Muscle layer of duodenum (tissue), 2 donors: ENCODE measurements at regions not wholly inside any gene's neighbourhood (a gene's known extent, or its start where the extent isn't known, plus 50 kb on each side); places are given as distances from the start of the nearest gene placed in this dataset.

Experiments
- H3K27ac ChIP-seq: one replicate; pipeline ENCODE4 v1.7.0; 2013; ENCODE audit warnings: mild to moderate bottlenecking, low read length
- H3K27me3 ChIP-seq: one replicate; pipeline ENCODE4 v1.7.0; 2013; ENCODE audit warnings: low read depth, mild to moderate bottlenecking, control low read depth, low read length
- H3K36me3 ChIP-seq, 2 donors: one replicate each; pipeline ENCODE4 v1.7.0; 2013; ENCODE audit warnings: low read length in 2 of 2, control low read depth in 1 of 2, mild to moderate bottlenecking in 1 of 2; ENCODE audit not compliant: insufficient read depth in 2 of 2, control insufficient read depth in 1 of 2
- H3K4me1 ChIP-seq, 2 donors: one replicate each; pipeline ENCODE4 v1.7.0; 2013; ENCODE audit warnings: low read length in 2 of 2, mild to moderate bottlenecking in 2 of 2, control low read depth in 1 of 2, moderate library complexity in 1 of 2; ENCODE audit not compliant: insufficient read depth in 2 of 2, control insufficient read depth in 1 of 2
- H3K4me3 ChIP-seq, 2 donors: one replicate each; pipeline ENCODE4 v1.7.0; 2013; ENCODE audit warnings: low read length in 2 of 2, low read depth in 1 of 2, mild to moderate bottlenecking in 1 of 2
- H3K9me3 ChIP-seq, 2 donors: one replicate each; pipeline ENCODE4 v1.7.0; 2013; ENCODE audit warnings: low read length in 2 of 2, control low read depth in 1 of 2, mild to moderate bottlenecking in 1 of 2; ENCODE audit not compliant: control insufficient read depth in 1 of 2
- donor health status: healthy.

DNA sequence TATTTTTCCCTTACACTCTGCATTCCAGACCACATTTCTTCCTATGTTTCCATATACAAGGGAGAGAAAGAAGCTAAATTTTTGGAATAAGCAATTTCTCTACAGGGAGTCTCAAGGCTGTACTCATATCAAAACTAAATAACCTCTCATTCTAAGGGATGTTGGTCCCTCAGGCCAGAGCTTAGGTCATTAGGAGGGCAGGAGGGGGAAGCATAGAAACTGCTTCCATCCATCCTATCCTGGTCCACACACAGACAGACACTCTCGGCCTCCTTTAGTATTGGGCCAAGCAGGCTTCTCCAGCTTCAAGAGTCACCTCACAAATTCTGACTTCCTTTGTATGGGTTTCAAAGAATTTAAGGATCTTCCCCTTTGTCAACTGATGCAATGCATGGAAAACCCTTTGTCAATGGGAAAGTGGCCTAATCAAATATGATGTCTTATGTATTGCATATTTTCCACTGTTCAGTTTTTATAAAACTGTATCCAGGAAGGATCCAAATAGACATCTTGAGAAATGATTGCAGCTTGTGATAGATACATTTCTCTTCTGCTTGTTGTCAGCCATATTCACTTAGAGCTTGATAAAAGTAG is 140.7 kb upstream of the RARB start:
- H3K27ac ChIP-seq = no peak overlapping the region
- H3K9me3 ChIP-seq = no peaks in the 10 kb centered on the region
- H3K4me3 ChIP-seq = no peak overlapping the region
- H3K4me1 ChIP-seq = no peaks in the 10 kb centered on the region
- H3K36me3 ChIP-seq = no peaks in the 10 kb centered on the region
- H3K27me3 ChIP-seq = no peaks in the 10 kb centered on the region

DNA sequence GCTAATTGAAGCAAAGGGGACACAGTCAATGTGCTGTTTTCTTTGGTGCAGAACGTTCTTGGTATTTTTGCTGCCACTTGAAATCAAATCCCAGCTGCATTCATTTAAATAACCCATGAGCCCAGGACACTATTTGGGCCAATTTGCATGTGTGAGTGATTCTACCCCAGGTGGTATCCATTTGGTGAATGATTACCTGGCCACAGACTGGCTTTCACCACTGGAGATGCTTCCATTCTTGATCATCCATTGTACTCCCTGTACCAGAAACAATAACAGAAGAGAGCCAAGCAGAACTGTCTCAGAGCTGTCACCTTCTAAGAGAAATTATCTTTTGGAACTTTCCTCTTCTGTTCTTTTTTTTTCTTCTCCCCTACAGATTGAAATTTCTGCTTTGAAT is 139.7 kb upstream of the RARB start:
- no peaks in the 10 kb centered on the region for H3K4me1 ChIP-seq
- no peak overlapping the region for H3K27ac ChIP-seq
- H3K36me3 ChIP-seq = no peaks in the 10 kb centered on the region
- no peak overlapping the region for H3K4me3 ChIP-seq
- no peaks in the 10 kb centered on the region for H3K27me3 ChIP-seq
- no peaks in the 10 kb centered on the region for H3K9me3 ChIP-seq

DNA sequence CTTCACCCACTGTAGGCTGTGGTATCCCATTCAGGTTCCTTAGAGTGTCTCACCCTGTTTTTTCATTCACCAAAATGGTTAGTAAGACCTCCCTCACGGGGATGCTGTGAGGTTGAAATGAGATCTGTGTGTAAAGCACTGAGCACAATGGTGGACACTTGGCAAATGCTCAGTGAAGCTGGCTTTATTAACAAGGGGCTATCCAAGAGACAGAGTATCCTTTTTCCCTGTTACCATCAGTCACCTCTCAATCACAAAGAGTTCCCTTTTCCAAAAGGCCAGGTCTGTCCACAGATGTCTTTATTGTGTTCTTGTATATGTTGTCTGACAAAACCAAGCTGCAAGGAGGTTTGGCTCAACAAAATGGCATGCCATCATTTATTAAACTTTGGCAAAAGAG is 138.9 kb upstream of the RARB start:
- H3K4me1 ChIP-seq = no peaks in the 10 kb centered on the region

DNA sequence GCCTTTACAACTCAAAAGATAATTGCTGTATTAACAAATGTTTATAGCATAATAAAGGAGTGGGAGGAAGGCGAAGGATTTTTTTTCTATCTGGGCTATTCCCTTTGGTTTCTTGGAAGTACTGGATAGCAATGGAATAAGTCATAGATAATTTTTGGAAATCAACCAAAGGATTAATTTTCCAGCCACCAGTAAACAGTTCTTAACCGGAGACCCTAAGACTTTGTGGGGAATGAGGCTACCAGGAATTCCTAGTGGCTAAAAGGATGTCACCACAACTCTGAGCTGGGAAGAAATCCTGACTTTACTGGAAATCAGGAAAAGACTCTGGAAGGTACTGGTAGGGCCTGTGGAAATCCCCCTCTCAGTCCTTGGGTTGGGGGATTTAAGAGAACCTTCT is 138.4 kb upstream of the RARB start:
- Histone ChIP-seq H3K4me3 (no peak overlapping the region), H3K4me1 (no peaks in the 10 kb centered on the region), H3K9me3 (no peaks in the 10 kb centered on the region), H3K27me3 (no peaks in the 10 kb centered on the region), H3K27ac (no peak overlapping the region), H3K36me3 (no peaks in the 10 kb centered on the region)

More for the DNA sequence above, 138.9 kb upstream of the RARB start:
- H3K27me3 ChIP-seq = no peaks in the 10 kb centered on the region
- no peaks in the 10 kb centered on the region for H3K36me3 ChIP-seq
- no peak overlapping the region for H3K27ac ChIP-seq
- H3K4me3 ChIP-seq = no peak overlapping the region
- no peaks in the 10 kb centered on the region for H3K9me3 ChIP-seq

DNA sequence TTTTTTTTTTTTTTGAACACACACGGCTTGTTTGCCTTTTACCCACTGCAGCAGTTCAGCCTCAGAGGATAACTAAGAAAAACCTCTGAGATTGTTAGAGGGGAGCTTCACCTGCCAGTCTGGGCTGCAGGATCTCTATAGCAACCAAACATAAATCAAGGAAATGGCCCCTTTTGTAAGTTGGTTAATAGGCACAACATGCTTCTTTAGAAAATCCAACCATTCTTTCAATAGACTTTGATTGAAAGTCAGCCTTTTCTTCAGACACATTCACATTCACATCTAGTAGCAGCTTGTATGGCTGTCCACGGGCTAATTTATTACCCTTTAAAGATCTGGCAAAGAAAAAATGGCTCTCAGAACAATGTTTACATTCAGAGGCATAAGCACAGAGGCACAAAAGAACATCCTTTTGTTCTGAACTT is 136.6 kb upstream of the RARB start:
- Histone ChIP-seq H3K36me3 (no peaks in the 10 kb centered on the region), H3K4me1 (no peaks in the 10 kb centered on the region), H3K27me3 (no peaks in the 10 kb centered on the region), H3K9me3 (no peaks in the 10 kb centered on the region), H3K27ac (no peak overlapping the region), H3K4me3 (no peak overlapping the region)

DNA sequence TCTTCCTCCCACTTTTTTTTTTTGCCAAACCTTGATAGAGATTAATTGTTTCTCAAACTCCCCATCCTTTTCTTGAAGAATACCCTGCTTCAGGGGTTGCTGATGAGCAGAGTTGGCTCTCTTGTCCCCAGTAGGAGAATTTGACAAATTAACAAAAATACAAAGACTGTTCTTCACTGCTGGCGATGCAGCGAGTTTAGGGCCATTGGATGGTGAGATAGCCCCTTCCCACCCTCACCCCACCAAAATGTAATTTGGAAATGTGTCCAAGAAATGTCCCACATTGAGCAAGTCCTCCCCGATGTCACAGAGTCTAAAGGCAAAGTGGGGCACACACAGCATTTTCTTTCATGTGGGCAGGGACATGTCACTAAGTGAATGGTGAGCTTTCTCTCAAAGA is 136.0 kb upstream of the RARB start:
- Histone ChIP-seq H3K9me3 (no peaks in the 10 kb centered on the region), H3K27me3 (no peaks in the 10 kb centered on the region), H3K4me1 (no peaks in the 10 kb centered on the region), H3K36me3 (no peaks in the 10 kb centered on the region), H3K27ac (no peak overlapping the region), H3K4me3 (no peak overlapping the region)

DNA sequence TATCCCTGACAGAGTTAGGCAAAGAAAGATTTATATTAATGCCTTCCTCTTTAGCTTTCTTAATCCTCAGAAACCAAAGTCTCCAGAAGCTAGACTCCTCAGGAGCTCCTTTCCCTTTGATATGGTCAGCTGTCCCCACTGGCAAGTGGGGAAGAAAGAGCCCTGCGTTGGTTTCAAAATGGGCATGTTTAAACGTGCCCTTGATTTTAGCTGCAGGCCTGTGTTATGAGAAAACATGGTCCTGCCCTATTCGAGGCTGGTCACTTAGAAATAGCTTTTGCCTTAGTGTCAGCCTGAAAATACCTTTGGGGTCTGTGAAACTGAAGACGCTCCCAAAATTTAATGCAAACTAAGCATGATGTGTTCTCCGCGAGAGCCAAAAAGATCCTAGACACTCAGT is 135.5 kb upstream of the RARB start:
- H3K4me1 ChIP-seq = no peaks in the 10 kb centered on the region
- H3K4me3 ChIP-seq = no peak overlapping the region
- H3K9me3 ChIP-seq = no peaks in the 10 kb centered on the region
- H3K27me3 ChIP-seq = no peaks in the 10 kb centered on the region
- no peaks in the 10 kb centered on the region for H3K36me3 ChIP-seq
- H3K27ac ChIP-seq = no peak overlapping the region

DNA sequence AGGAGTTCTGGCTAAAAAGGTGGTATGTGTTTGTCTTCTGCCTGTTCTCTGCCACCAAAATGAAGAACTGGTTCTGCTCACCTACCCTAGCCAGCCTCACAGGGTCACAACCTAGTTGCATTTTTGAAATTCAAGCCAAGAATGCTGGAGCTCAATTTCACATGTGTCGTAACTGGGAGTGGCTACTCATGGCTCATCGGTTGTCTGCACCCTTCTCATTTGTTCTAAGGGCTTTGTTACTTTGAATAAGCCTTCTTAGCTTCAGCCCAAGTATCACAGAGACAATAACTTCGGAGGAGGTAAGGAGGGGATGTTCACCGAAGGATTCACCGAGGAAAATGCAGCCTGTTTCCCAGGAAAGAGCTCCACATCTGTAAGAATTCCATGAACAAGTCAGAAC is 134.3 kb upstream of the RARB start:
- H3K36me3 ChIP-seq = no peaks in the 10 kb centered on the region
- no peaks in the 10 kb centered on the region for H3K27me3 ChIP-seq
- H3K4me3 ChIP-seq = no peak overlapping the region
- H3K4me1 ChIP-seq = no peaks in the 10 kb centered on the region
- no peak overlapping the region for H3K27ac ChIP-seq
- H3K9me3 ChIP-seq = no peaks in the 10 kb centered on the region

DNA sequence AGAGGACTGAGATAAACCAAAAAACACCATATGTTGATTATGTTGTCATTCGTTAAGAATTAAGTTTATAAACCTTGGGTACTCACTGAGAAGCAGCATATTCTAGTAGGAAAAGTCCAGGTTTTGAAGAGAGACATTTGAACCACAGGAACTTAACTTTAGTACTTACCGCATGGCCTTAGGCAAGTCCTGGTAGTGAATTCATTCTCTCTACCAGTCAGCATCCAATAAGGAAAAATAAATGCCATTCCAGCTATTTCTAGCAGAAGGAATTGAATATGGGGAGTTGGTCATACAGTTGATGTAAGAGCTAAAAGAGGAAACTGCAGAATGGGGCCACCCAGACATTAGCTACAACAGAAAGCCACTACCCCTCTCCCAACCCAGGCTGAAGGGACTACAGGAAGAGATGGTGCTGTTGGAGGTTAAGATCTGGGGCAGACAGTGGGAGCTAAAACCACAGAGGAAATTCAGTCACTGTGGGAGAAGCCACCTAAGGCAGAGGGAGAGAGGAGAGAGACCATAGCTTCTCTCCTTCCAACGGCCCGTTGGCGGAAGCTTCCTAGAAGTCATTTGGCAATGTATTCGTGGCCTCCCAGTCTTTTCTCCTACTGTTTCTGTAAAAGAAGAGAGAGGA is 133.8 kb upstream of the RARB start:
- no peaks in the 10 kb centered on the region for H3K36me3 ChIP-seq
- no peaks in the 10 kb centered on the region for H3K27me3 ChIP-seq
- H3K4me3 ChIP-seq = no peak overlapping the region
- no peaks in the 10 kb centered on the region for H3K4me1 ChIP-seq
- H3K27ac ChIP-seq = no peak overlapping the region
- no peaks in the 10 kb centered on the region for H3K9me3 ChIP-seq

DNA sequence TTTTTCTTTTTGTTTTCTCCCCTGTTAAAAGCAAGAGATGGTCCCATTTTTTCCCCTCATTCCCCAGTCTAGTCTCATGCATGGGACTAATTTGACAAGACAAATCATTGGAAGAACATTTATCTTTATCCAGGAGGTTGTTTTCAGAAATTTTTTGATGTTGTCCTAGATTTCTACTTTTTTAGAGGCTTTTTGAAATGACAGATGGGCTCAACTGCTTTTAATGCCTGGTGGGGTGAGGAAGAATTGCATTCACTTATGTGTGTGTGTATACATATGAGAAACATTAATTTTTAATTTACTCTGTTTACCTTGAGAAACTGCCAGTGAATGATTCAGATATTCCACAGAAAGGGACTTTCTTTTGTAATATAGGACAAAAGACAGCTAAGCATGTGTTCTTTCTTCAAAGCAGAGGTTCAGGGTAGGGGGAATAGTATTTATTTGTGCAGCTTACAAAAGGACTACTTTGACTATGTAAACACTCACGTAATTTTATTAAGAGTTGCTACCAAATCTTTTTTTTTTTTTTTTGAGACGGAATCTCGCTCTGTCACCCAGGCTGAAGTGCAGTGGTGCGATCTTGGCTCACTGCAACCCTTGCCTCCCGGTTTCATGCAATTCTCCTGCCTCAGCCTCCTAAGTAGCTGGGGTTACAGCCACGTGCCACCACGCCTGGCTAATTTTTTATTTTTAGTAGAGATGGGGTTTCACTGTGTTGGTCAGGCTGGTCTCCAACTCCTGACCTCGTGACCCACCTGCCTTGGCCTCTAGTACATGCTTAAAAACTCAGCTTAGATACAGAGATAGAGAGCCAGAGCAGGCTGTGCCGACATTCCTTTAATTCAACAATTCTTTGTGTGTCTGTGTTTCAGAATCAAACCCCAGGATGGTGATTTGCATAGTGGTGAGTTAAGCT is 130.1 kb upstream of the RARB start:
- Histone ChIP-seq H3K4me3 (no peak overlapping the region), H3K4me1 (no peaks in the 10 kb centered on the region), H3K27ac (no peak overlapping the region)

DNA sequence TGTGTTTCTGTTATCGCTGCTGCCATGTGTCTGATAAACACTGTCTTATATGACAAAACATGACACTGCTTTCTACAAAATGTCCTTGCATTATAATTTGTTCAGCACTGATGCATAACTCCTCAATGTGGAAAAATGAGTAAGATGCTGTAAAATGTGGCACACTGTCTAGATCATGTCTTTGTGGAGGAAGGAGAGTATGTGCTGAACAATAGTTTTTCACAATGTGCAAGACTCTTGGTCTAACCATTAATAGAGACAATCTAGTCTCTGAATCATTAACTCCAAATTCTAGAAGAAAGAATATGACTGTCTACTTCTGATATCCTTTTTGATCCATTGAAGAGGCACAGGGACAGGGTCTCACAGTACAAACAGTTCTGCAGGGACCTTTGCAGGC is 127.9 kb upstream of the RARB start:
- no peaks in the 10 kb centered on the region for H3K4me1 ChIP-seq
- H3K27ac ChIP-seq = no peak overlapping the region
- H3K4me3 ChIP-seq = no peak overlapping the region
- no peaks in the 10 kb centered on the region for H3K27me3 ChIP-seq
- no peaks in the 10 kb centered on the region for H3K9me3 ChIP-seq
- H3K36me3 ChIP-seq = no peaks in the 10 kb centered on the region

More for the DNA sequence above, 130.1 kb upstream of the RARB start:
- no peaks in the 10 kb centered on the region for H3K27me3 ChIP-seq
- H3K36me3 ChIP-seq = no peaks in the 10 kb centered on the region
- no peaks in the 10 kb centered on the region for H3K9me3 ChIP-seq
